Heart right ventricle (tissue), 16 donors: ENCODE measurements at regions not wholly inside any gene's neighbourhood (a gene's known extent, or its start where the extent isn't known, plus 50 kb on each side); places are given as distances from the start of the nearest gene placed in this dataset.

ENCODE experiments used
- ATAC-seq, 8 donors: fragments of 200-7000 bp; cut with Tn5 transposase; one replicate each; pipeline ENCODE4 v1.9.1; 2020; ENCODE audit warnings: mild to moderate bottlenecking in 8 of 8, moderate library complexity in 8 of 8, moderate number of reproducible peaks in 1 of 8
- DNase-seq, 2 donors: peaks; one replicate each; pipeline ENCODE4 v3.0.0-alpha.2; 2020
- H3K27ac ChIP-seq, 10 donors: fragments of 200-600 bp; sonication (generic) in 2 of 10; one replicate each; pipeline versions ENCODE4 v1.5.0 to v1.8.0; 2020 to 2022; ENCODE audit warnings: mild to moderate bottlenecking in 3 of 10
- H3K27me3 ChIP-seq, 7 donors: fragments of 200-600 bp; one replicate each; pipeline ENCODE4 v1.8.0; 2021 to 2022; ENCODE audit warnings: mild to moderate bottlenecking in 2 of 7
- H3K36me3 ChIP-seq, 9 donors: fragments of 200-600 bp; sonication (generic) in 1 of 9; one replicate each; pipeline versions ENCODE4 v1.5.0 to v1.8.0; 2020 to 2022; ENCODE audit warnings: mild to moderate bottlenecking in 2 of 9
- H3K4me1 ChIP-seq, 9 donors: fragments of 200-600 bp; sonication (generic) in 1 of 9; one replicate each; pipeline versions ENCODE4 v1.5.0 to v1.8.0; 2020 to 2022; ENCODE audit warnings: mild to moderate bottlenecking in 4 of 9
- H3K4me3 ChIP-seq, 10 donors: fragments of 200-600 bp; sonication (generic) in 2 of 10; one replicate each; pipeline versions ENCODE4 v1.5.0 to v1.8.0; 2020 to 2022; ENCODE audit warnings: mild to moderate bottlenecking in 7 of 10, moderate library complexity in 2 of 10
- H3K9me3 ChIP-seq, 11 donors: fragments of 200-600 bp in 10 of 11; sonication (generic) in 2 of 11; one replicate each; pipeline versions ENCODE4 v1.5.0 to v1.8.0; 2013 to 2022; ENCODE audit warnings: mild to moderate bottlenecking in 2 of 11, control low read depth in 1 of 11, moderate library complexity in 1 of 11
- CTCF ChIP-seq, 9 donors: fragments of 200-600 bp; sonication (generic) in 2 of 9; IDR thresholded peaks; one replicate each; pipeline versions ENCODE4 v1.5.0 to v1.8.0; 2021 to 2022; ENCODE audit warnings: antibody characterized with exemption in 9 of 9, mild to moderate bottlenecking in 5 of 9, moderate library complexity in 1 of 9
- WGBS, 2 donors: extraction: QIAGEN DNeasy Blood & Tissue Kit; methylation state at CpG; one replicate each; pipeline ENCODE4 v1.1.7; 2013; ENCODE audit warnings: inconsistent platforms in 1 of 2; 5-methylcytosine and 5-hydroxymethylcytosine counted together
- intact Hi-C, 10 donors: fragments of 100-400 bp; cut with DNase I; formaldehyde crosslinking; loops; one replicate each; pipeline versions ENCODE4 v1.11.1 to v1.14.2; 2022
- donor health status: Arrhythmogenic right ventricular cardiomyopathy.
- donor health status: ischemic (EF 13 %, LVEDD 7.1; RV severe dilation, severe dysfunction).
- donor health status: healthy with polysubstance abuse.
- donor health status: DM: no; HTN: yes; CAD: no.
- donor health status: DM: no; HTN: no; CAD: no.
- donor health status: ischemic (EF 25% LVEDD 6.9; RV normal size, moderate dysfunction).
- donor health status: ischemic (EF 25% LVEDD 5.7; RV mildly dilated, moderate dysfunction).
- donor health status: healthy.
- donor health status: DM: yes; HTN: yes; CAD: no.
- donor health status: Ischemic cardiomyopathy.
- donor health status: ischemic (EF 35%, LVEDD 5.7; RV mildly dilated, moderate dysfunction).
- donor health status: nonischemic (EF 11% LVEDD 7.7; RV severe dilation, severe dysfunction).
- donor health status: DM: yes; HTN: yes; CAD: no.
- donor health status: PGD.
- donor health status: ischemic (EF 29% LVEDD 5.4; RV normal size, mild dysfunction).
- donor health status: nonischemic (EF 23%, LVEDD 6.1; RV moderate dilation, normal function).

- no peak overlapping the region for H3K27ac ChIP-seq
- peaks cover 0 to 7% (median 0%) of the 10 kb centered on the region in 11 donors for H3K9me3 ChIP-seq
- no peak overlapping the region for H3K4me3 ChIP-seq
- H3K27me3 ChIP-seq, result peaks cover 0 to 14% (median 0%) of the 10 kb centered on the region in 7 donors
- H3K4me1 ChIP-seq, result no peaks in the 10 kb centered on the region
- DNase-seq, result no peak
- intact Hi-C loops, result no loop called here
- 83% methylated on average over 5 of the region's 5 CpGs for WGBS, 2 donors
- TF ChIP-seq CTCF (IDR thresholded peaks at IDR 0.05), result no peak
- no peaks in the 10 kb centered on the region for H3K36me3 ChIP-seq
- no peak for ATAC-seq
These were observed 240.1 kb upstream of the PPP1R2C start for GRCh38 chrX:43018031-43018430.

- no peak for TF ChIP-seq CTCF (IDR thresholded peaks at IDR 0.05)
- DNase-seq, result no peak
- Histone ChIP-seq H3K36me3 (no peaks in the 10 kb centered on the region), H3K27ac (no peak overlapping the region), H3K4me1 (no peaks in the 10 kb centered on the region), H3K4me3 (no peak overlapping the region), H3K27me3 (peaks cover 0 to 14% (median 0%) of the 10 kb centered on the region in 7 donors), H3K9me3 (peaks cover 0 to 17% (median 0%) of the 10 kb centered on the region in 11 donors)
- 47 to 56% methylated on average over 3 of the region's 3 CpGs for WGBS, 2 donors
- ATAC-seq, result no peak
- intact Hi-C loops, result no loop called here
These were observed 241.1 kb upstream of the PPP1R2C start for GRCh38 chrX:43019021-43019420.

GRCh38 chrX:43025806-43026315 is 247.9 kb upstream of the PPP1R2C start:
- Histone ChIP-seq H3K4me3 (no peak overlapping the region), H3K27me3 (no peaks in the 10 kb centered on the region), H3K4me1 (no peaks in the 10 kb centered on the region), H3K9me3 (peaks cover 0 to 43% (median 0%) of the 10 kb centered on the region in 11 donors), H3K27ac (no peak overlapping the region), H3K36me3 (no peaks in the 10 kb centered on the region)
- no peak for TF ChIP-seq CTCF (IDR thresholded peaks at IDR 0.05)
- intact Hi-C loops, result no loop called here
- 96 to 97% methylated on average over 1 of the region's 1 CpG for WGBS, 2 donors
- ATAC-seq (no peak), DNase-seq (no peak)

- H3K27ac ChIP-seq, result no peak overlapping the region
- no peak for TF ChIP-seq CTCF (IDR thresholded peaks at IDR 0.05)
- no peaks in the 10 kb centered on the region for H3K9me3 ChIP-seq
- peaks cover 0 to 19% (median 0%) of the 10 kb centered on the region in 7 donors for H3K27me3 ChIP-seq
- DNase-seq (no peak), ATAC-seq (no peak)
- H3K4me1 ChIP-seq, result no peaks in the 10 kb centered on the region
- intact Hi-C loops, result no loop called here
- no peaks in the 10 kb centered on the region for H3K36me3 ChIP-seq
- WGBS, 2 donors, result 88 to 96% methylated on average over 1 of the region's 1 CpG
- H3K4me3 ChIP-seq, result no peak overlapping the region
These were observed 286.1 kb upstream of the PPP1R2C start for GRCh38 chrX:43064096-43064495.
